GM23248 (cell line): ENCODE measurements at regions not wholly inside any gene's neighbourhood (a gene's known extent, or its start where the extent isn't known, plus 50 kb on each side); places are given as distances from the start of the nearest gene placed in this dataset.

Experiments used
- DNase-seq: peaks from one replicate; pipeline ENCODE4 v3.0.0-alpha.2; 2015
- H2AFZ ChIP-seq: fragments of 200-600 bp; sonication (generic); 2 replicates; pipeline ENCODE4 v1.6.1; 2016; ENCODE audit warnings: antibody characterized with exemption
- H3F3A ChIP-seq: fragments of 200-600 bp; sonication (generic); 2 replicates; pipeline ENCODE4 v1.6.1; 2016; ENCODE audit warnings: mild to moderate bottlenecking, antibody characterized with exemption, mixed run types; ENCODE audit not compliant: insufficient read depth
- H3K27ac ChIP-seq: fragments of 200-600 bp; sonication (generic); 2 replicates; pipeline ENCODE4 v1.5.1; 2016; ENCODE audit warnings: mild to moderate bottlenecking
- H3K27me3 ChIP-seq: fragments of 200-600 bp; sonication (generic); replicated peaks from 2 replicates; pipeline ENCODE4 v1.6.1; 2016; ENCODE audit warnings: mild to moderate bottlenecking; ENCODE audit not compliant: insufficient read depth
- H3K36me3 ChIP-seq: fragments of 200-600 bp; sonication (generic); 2 replicates; pipeline ENCODE4 v1.6.1; 2016; ENCODE audit warnings: low read depth, mild to moderate bottlenecking
- H3K4me1 ChIP-seq: fragments of 200-600 bp; sonication (generic); 2 replicates; pipeline ENCODE4 v1.6.1; 2016; ENCODE audit warnings: mild to moderate bottlenecking; ENCODE audit not compliant: insufficient read depth
- H3K4me2 ChIP-seq: fragments of 200-600 bp; sonication (generic); one replicate; pipeline ENCODE4 v1.6.1; 2016; ENCODE audit warnings: mild to moderate bottlenecking; ENCODE audit not compliant: unreplicated experiment
- H3K4me3 ChIP-seq: fragments of 200-600 bp; sonication (generic); 2 replicates; pipeline ENCODE4 v1.5.1; 2016; ENCODE audit warnings: mild to moderate bottlenecking
- H3K79me2 ChIP-seq: fragments of 200-600 bp; sonication (generic); 2 replicates; pipeline ENCODE4 v1.6.1; 2016; ENCODE audit warnings: mild to moderate bottlenecking; ENCODE audit not compliant: insufficient read depth
- H3K9ac ChIP-seq: fragments of 200-600 bp; sonication (generic); 2 replicates; pipeline ENCODE4 v1.6.1; 2016; ENCODE audit warnings: mild to moderate bottlenecking
- H3K9me2 ChIP-seq: fragments of 200-600 bp; sonication (generic); 2 replicates; pipeline ENCODE4 v1.6.1; 2016; ENCODE audit warnings: mixed run types, mild to moderate bottlenecking, moderate library complexity; ENCODE audit not compliant: insufficient read depth
- H3K9me3 ChIP-seq: fragments of 200-600 bp; sonication (generic); one replicate; pipeline ENCODE4 v1.6.1; 2017; ENCODE audit warnings: low read depth
- H4K20me1 ChIP-seq: fragments of 200-600 bp; sonication (generic); 2 replicates; pipeline ENCODE4 v1.6.0; 2016; ENCODE audit not compliant: insufficient read depth
- EZH2 ChIP-seq: fragments of 200-600 bp; sonication (generic); IDR thresholded peaks from 2 replicates; pipeline ENCODE4 v1.6.1; 2018; ENCODE audit warnings: antibody characterized with exemption, mild to moderate bottlenecking; ENCODE audit not compliant: insufficient read depth, poor library complexity, severe bottlenecking
- EZH2phosphoT487 ChIP-seq: fragments of 200-600 bp; sonication (generic); IDR thresholded peaks from 2 replicates; pipeline ENCODE4 v1.6.1; 2018; ENCODE audit warnings: antibody characterized with exemption, moderate library complexity, mild to moderate bottlenecking, low read depth; ENCODE audit not compliant: insufficient read depth
- WGBS, 2 experiments: methylation state at CpG; one replicate each; pipeline ENCODE4 v1.1.6; 2015 to 2017; ENCODE audit warnings: low lambda C conversion rate in 2 of 2, low coverage in 1 of 2; ENCODE audit errors: missing lambda C conversion rate in 2 of 2; 5-methylcytosine and 5-hydroxymethylcytosine counted together
- in situ Hi-C: fragments of 300-500 bp; cut with MboI; formaldehyde crosslinking; loops from 2 replicates; pipeline ENCODE4 v1.15.0; 2020

- Histone ChIP-seq H3K79me2 (no peaks in the 10 kb centered on the region), H2AFZ (no peak overlapping the region), H3K9me3 (no peaks in the 10 kb centered on the region), H3K4me3 (no peak overlapping the region), H3K4me2 (no peak overlapping the region), H3K36me3 (no peaks in the 10 kb centered on the region), H3F3A (peaks cover 12% of the 10 kb centered on the region; the same call in 1 of the 2 replicates), H3K4me1 (peaks cover 22% of the 10 kb centered on the region), H3K9me2 (no peaks in the 10 kb centered on the region), H3K9ac (no peak overlapping the region), H3K27ac (no peak overlapping the region), H3K27me3 (no peaks in the 10 kb centered on the region), H4K20me1 (no peaks in the 10 kb centered on the region)
- TF ChIP-seq EZH2 (no peak), EZH2phosphoT487 (no peak)
- in situ Hi-C loops, result no loop called here
- 93 to 97% methylated on average over 2 of the region's 2 CpGs for WGBS, 2 experiments
- DNase-seq, result no peak
These were observed 119.7 kb upstream of the PRSS58 start for GRCh38 chr7:142377567-142377966.

- Histone ChIP-seq H3K9me3 (no peaks in the 10 kb centered on the region), H3K4me1 (peaks cover 22% of the 10 kb centered on the region), H3K36me3 (no peaks in the 10 kb centered on the region), H3K27ac (no peak overlapping the region), H3K4me3 (no peak overlapping the region), H4K20me1 (no peaks in the 10 kb centered on the region), H3K9me2 (no peaks in the 10 kb centered on the region), H2AFZ (0 out of 2 replicates have a peak overlapping the region, but pooled peaks have one; percentile 16), H3K9ac (no peak overlapping the region), H3F3A (peaks cover 12% of the 10 kb centered on the region; the same call in 1 of the 2 replicates), H3K27me3 (no peaks in the 10 kb centered on the region), H3K79me2 (no peaks in the 10 kb centered on the region), H3K4me2 (no peak overlapping the region)
- WGBS, 2 experiments, result 53 to 54% methylated on average over 6 of the region's 6 CpGs
- no peak for TF ChIP-seq EZH2phosphoT487
- TF ChIP-seq EZH2, result no peak
- in situ Hi-C loops, result no loop called here
- DNase-seq, result no peak
These were observed 118.6 kb upstream of the PRSS58 start for GRCh38 chr7:142376356-142376997.

GRCh38 chr7:142375710-142376313, 118.0 kb upstream of the PRSS58 start:
- in situ Hi-C loops, result no loop called here
- Histone ChIP-seq H3K27me3 (no peaks in the 10 kb centered on the region), H4K20me1 (no peaks in the 10 kb centered on the region), H3K36me3 (no peaks in the 10 kb centered on the region), H3K4me2 (no peak overlapping the region), H3K27ac (no peak overlapping the region), H3K9ac (no peak overlapping the region), H3K9me2 (no peaks in the 10 kb centered on the region), H3K9me3 (no peaks in the 10 kb centered on the region), H3F3A (peaks cover 12% of the 10 kb centered on the region; the same call in 1 of the 2 replicates), H3K79me2 (no peaks in the 10 kb centered on the region), H3K4me1 (peaks cover 22% of the 10 kb centered on the region), H2AFZ (0 out of 2 replicates have a peak overlapping the region, but pooled peaks have one; percentile 7), H3K4me3 (no peak overlapping the region)
- no peak for TF ChIP-seq EZH2phosphoT487
- no peak for TF ChIP-seq EZH2
- WGBS, 2 experiments, result 25 to 32% methylated on average over 4 of the region's 4 CpGs
- peak; percentile 65 for DNase-seq

GRCh38 chr7:142372727-142373126, 114.9 kb upstream of the PRSS58 start:
- Histone ChIP-seq H3K27me3 (no peaks in the 10 kb centered on the region), H3K4me3 (no peak overlapping the region), H3K4me1 (peaks cover 22% of the 10 kb centered on the region), H3K4me2 (no peak overlapping the region), H2AFZ (no peak overlapping the region), H3K79me2 (no peaks in the 10 kb centered on the region), H3K27ac (no peak overlapping the region), H3F3A (peaks cover 12% of the 10 kb centered on the region; the same call in 1 of the 2 replicates), H3K36me3 (no peaks in the 10 kb centered on the region), H3K9ac (no peak overlapping the region), H4K20me1 (no peaks in the 10 kb centered on the region), H3K9me2 (no peaks in the 10 kb centered on the region), H3K9me3 (no peaks in the 10 kb centered on the region)
- WGBS, 2 experiments, result 37 to 42% methylated on average over 3 of the region's 3 CpGs
- in situ Hi-C loops, result no loop called here
- DNase-seq, result no peak
- TF ChIP-seq EZH2phosphoT487 (no peak), EZH2 (no peak)
